ENCODE measurements at regions not wholly inside any gene's neighbourhood (a gene's known extent, or its start where the extent isn't known, plus 50 kb on each side); places are given as distances from the start of the nearest gene placed in this dataset.

- TF ChIP-seq CTCF (conservative IDR thresholded peaks at IDR 0.05; ENCODE audit: low read length): no peak
- no peak for TF ChIP-seq EZH2phosphoT487 (IDR thresholded peaks at IDR 0.05; ENCODE audit: borderline replicate concordance, low read depth, low read length)
These were observed 98.9 kb upstream of the BLTP1 start for GRCh38 chr4:122053186-122053585.
